Body of pancreas (tissue), 4 donors: ENCODE measurements at regions not wholly inside any gene's neighbourhood (a gene's known extent, or its start where the extent isn't known, plus 50 kb on each side); places are given as distances from the start of the nearest gene placed in this dataset.

ENCODE experiments used
- POLR2A ChIP-seq, 3 donors: fragments of 450-650 bp; IDR thresholded peaks; one replicate each; pipeline ENCODE4 v1.6.1; 2016; ENCODE audit warnings: antibody characterized with exemption in 3 of 3, mild to moderate bottlenecking in 2 of 3
- TF ChIP-seq, protein P1 (sequence below), 7 experiments: fragments of 450-650 bp in 4 of 7; fragments of 200-600 bp in 3 of 7; sonication (generic) in 3 of 7; IDR thresholded peaks; one replicate each; pipeline ENCODE4 v1.5.1; 2016 to 2019; ENCODE audit warnings: antibody characterized with exemption in 7 of 7

DNA sequence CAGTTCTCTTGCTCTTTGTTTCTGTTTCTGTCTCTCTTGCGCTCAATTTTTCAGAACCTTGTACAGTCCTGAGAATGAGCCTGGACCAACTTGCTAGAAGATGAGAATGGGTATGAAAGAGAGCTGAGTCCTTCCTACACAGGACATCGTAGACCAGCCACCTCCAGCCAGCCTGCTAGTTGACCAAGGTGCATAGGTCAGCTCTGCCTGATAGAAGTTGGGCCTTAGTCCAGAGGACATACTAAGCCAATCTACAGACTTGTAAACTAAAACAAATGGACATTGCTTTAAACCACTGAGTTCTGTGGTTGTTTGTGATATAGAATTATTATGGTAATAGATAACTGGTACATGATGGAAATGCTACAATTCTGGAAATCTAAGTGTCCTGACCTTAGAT, 236.4 kb upstream of the ZFP64 start:
- TF ChIP-seq POLR2A (IDR thresholded peaks at IDR 0.05) = no peak
- TF ChIP-seq, protein P1, sequence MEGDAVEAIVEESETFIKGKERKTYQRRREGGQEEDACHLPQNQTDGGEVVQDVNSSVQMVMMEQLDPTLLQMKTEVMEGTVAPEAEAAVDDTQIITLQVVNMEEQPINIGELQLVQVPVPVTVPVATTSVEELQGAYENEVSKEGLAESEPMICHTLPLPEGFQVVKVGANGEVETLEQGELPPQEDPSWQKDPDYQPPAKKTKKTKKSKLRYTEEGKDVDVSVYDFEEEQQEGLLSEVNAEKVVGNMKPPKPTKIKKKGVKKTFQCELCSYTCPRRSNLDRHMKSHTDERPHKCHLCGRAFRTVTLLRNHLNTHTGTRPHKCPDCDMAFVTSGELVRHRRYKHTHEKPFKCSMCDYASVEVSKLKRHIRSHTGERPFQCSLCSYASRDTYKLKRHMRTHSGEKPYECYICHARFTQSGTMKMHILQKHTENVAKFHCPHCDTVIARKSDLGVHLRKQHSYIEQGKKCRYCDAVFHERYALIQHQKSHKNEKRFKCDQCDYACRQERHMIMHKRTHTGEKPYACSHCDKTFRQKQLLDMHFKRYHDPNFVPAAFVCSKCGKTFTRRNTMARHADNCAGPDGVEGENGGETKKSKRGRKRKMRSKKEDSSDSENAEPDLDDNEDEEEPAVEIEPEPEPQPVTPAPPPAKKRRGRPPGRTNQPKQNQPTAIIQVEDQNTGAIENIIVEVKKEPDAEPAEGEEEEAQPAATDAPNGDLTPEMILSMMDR (IDR thresholded peaks at IDR 0.05) = no peak
